SU-DHL-6 (cell line): ENCODE measurements at regions not wholly inside any gene's neighbourhood (a gene's known extent, or its start where the extent isn't known, plus 50 kb on each side); places are given as distances from the start of the nearest gene placed in this dataset.

Source experiments
- EZH2phosphoT487 ChIP-seq: fragments of 200-600 bp; sonication (generic), shearing (Covaris generic); conservative IDR thresholded peaks from 2 replicates; pipeline ENCODE4 v1.6.1; 2018; ENCODE audit warnings: mild to moderate bottlenecking, antibody characterized with exemption, low read length, moderate library complexity, mixed read lengths
- TF ChIP-seq, protein P1 (sequence below): fragments of 200-600 bp; sonication (generic); IDR thresholded peaks from one replicate; pipeline ENCODE4 v1.5.1; 2017; ENCODE audit warnings: antibody characterized with exemption, mild to moderate bottlenecking, low read length, moderate library complexity; ENCODE audit not compliant: insufficient read depth, poor library complexity, severe bottlenecking

DNA sequence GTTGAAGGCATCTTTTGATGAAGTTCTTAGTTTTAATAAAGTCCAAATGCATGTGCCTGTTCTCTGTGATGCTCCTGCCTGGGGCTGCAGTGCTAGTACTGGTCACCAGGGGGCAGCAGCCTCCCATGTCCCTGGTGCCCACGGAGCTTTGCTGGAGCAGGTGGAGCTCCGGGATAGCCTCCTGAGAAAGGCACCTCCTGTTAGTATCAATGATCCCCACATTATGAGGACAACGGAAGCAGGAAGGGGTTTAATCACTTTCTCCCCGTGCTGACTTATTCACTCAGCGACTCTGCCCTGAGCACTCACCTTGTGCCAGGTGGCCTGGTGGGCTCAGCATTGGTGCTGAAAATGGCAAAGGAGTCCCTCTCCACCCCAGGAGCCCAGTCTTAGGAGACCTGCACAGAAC lies 123.0 kb upstream of the PZP start:
- TF ChIP-seq, protein P1, sequence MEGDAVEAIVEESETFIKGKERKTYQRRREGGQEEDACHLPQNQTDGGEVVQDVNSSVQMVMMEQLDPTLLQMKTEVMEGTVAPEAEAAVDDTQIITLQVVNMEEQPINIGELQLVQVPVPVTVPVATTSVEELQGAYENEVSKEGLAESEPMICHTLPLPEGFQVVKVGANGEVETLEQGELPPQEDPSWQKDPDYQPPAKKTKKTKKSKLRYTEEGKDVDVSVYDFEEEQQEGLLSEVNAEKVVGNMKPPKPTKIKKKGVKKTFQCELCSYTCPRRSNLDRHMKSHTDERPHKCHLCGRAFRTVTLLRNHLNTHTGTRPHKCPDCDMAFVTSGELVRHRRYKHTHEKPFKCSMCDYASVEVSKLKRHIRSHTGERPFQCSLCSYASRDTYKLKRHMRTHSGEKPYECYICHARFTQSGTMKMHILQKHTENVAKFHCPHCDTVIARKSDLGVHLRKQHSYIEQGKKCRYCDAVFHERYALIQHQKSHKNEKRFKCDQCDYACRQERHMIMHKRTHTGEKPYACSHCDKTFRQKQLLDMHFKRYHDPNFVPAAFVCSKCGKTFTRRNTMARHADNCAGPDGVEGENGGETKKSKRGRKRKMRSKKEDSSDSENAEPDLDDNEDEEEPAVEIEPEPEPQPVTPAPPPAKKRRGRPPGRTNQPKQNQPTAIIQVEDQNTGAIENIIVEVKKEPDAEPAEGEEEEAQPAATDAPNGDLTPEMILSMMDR, result peak; percentile 77
- no peak for TF ChIP-seq EZH2phosphoT487
